H9 (cell line): ENCODE measurements at regions not wholly inside any gene's neighbourhood (a gene's known extent, or its start where the extent isn't known, plus 50 kb on each side); places are given as distances from the start of the nearest gene placed in this dataset.

Source experiments
- DNase-seq: peaks from one replicate; pipeline ENCODE4 v3.0.0-alpha.2; 2017
- H2AFZ ChIP-seq: one replicate; pipeline ENCODE4 v1.6.1; 2013; ENCODE audit warnings: mild to moderate bottlenecking, low read length, control low read depth, moderate library complexity
- H2AK5ac ChIP-seq: 2 replicates; pipeline ENCODE4 v1.6.1; 2013; ENCODE audit warnings: low read length, control low read depth, mixed read lengths; ENCODE audit not compliant: insufficient read length
- H2BK120ac ChIP-seq: one replicate; pipeline ENCODE4 v1.6.1; 2013; ENCODE audit warnings: low read depth, mild to moderate bottlenecking, low read length, control low read depth, inconsistent platforms; ENCODE audit not compliant: poor library complexity, severe bottlenecking
- H2BK12ac ChIP-seq: 2 replicates; pipeline ENCODE4 v1.6.1; 2013; ENCODE audit warnings: low read length, control low read depth, mixed read lengths, low read depth; ENCODE audit not compliant: insufficient read length
- H2BK15ac ChIP-seq: 2 replicates; pipeline ENCODE4 v1.6.1; 2013; ENCODE audit warnings: low read depth, low read length, control low read depth
- H2BK20ac ChIP-seq: one replicate; pipeline ENCODE4 v1.6.1; 2013; ENCODE audit warnings: low read depth, mild to moderate bottlenecking, low read length, control low read depth, inconsistent platforms; ENCODE audit not compliant: poor library complexity, severe bottlenecking
- H2BK5ac ChIP-seq: 2 replicates; pipeline ENCODE4 v1.6.1; 2013; ENCODE audit warnings: low read length, control low read depth, mixed read lengths; ENCODE audit not compliant: insufficient read length
- H3K14ac ChIP-seq: 2 replicates; pipeline ENCODE4 v1.6.1; 2013; ENCODE audit warnings: low read length, control low read depth; ENCODE audit not compliant: insufficient read depth
- H3K18ac ChIP-seq: 2 replicates; pipeline ENCODE4 v1.6.1; 2013; ENCODE audit warnings: low read depth, mild to moderate bottlenecking, mixed read lengths, low read length, control low read depth; ENCODE audit not compliant: insufficient read length
- H3K23ac ChIP-seq: 2 replicates; pipeline ENCODE4 v1.6.1; 2013; ENCODE audit warnings: low read length, control low read depth, mixed read lengths, low read depth; ENCODE audit not compliant: insufficient read length
- H3K23me2 ChIP-seq: 2 replicates; pipeline ENCODE4 v1.6.1; 2013; ENCODE audit warnings: low read depth, mild to moderate bottlenecking, mixed read lengths, low read length, control low read depth; ENCODE audit not compliant: insufficient read length, poor library complexity, severe bottlenecking
- H3K27ac ChIP-seq: 2 replicates; pipeline ENCODE4 v1.5.1; 2013; ENCODE audit warnings: low read length, control low read depth, mixed read lengths, low read depth; ENCODE audit not compliant: insufficient read length
- H3K27me3 ChIP-seq: 2 replicates; pipeline ENCODE4 v1.6.1; 2013; ENCODE audit warnings: low read length, control low read depth, inconsistent platforms; ENCODE audit not compliant: insufficient read depth
- H3K4ac ChIP-seq: 2 replicates; pipeline ENCODE4 v1.6.1; 2013; ENCODE audit warnings: low read depth, mild to moderate bottlenecking, control low read depth, inconsistent platforms, low read length, moderate library complexity
- H3K4me1 ChIP-seq: 2 replicates; pipeline ENCODE4 v1.6.1; 2013; ENCODE audit warnings: low read length, control low read depth, inconsistent platforms; ENCODE audit not compliant: insufficient read depth
- H3K4me2 ChIP-seq: 2 replicates; pipeline ENCODE4 v1.6.1; 2013; ENCODE audit warnings: low read length, control low read depth, mixed read lengths; ENCODE audit not compliant: insufficient read length, insufficient read depth
- H3K56ac ChIP-seq: 2 replicates; pipeline ENCODE4 v1.6.1; 2013; ENCODE audit warnings: low read depth, mild to moderate bottlenecking, mixed read lengths, low read length, control low read depth; ENCODE audit not compliant: insufficient read length
- H3K79me1 ChIP-seq: 2 replicates; pipeline ENCODE4 v1.6.1; 2013; ENCODE audit warnings: low read depth, mild to moderate bottlenecking, moderate library complexity, low read length, control low read depth, inconsistent platforms; ENCODE audit not compliant: insufficient read depth, poor library complexity, severe bottlenecking
- H3K79me2 ChIP-seq: 2 replicates; pipeline ENCODE4 v1.6.1; 2013; ENCODE audit warnings: low read length, control low read depth, inconsistent platforms; ENCODE audit not compliant: insufficient read depth
- H3K9ac ChIP-seq: 2 replicates; pipeline ENCODE4 v1.6.1; 2013; ENCODE audit warnings: low read length, control low read depth, mixed read lengths; ENCODE audit not compliant: insufficient read length; ENCODE audit errors: extremely low read depth
- H3K9me3 ChIP-seq: one replicate; pipeline ENCODE4 v1.6.1; 2013; ENCODE audit warnings: low read depth, low read length, inconsistent platforms; ENCODE audit not compliant: control insufficient read depth
- H3T11ph ChIP-seq: one replicate; pipeline ENCODE4 v1.6.1; 2013; ENCODE audit warnings: mild to moderate bottlenecking, low read length, control low read depth, inconsistent platforms
- H4K20me1 ChIP-seq: one replicate; pipeline ENCODE4 v1.6.1; 2013; ENCODE audit not compliant: control insufficient read depth, insufficient read length, insufficient read depth
- H4K5ac ChIP-seq: 2 replicates; pipeline ENCODE4 v1.6.1; 2013; ENCODE audit warnings: low read depth, mild to moderate bottlenecking, mixed read lengths, low read length, control low read depth; ENCODE audit not compliant: insufficient read length
- H4K8ac ChIP-seq: replicated peaks from 2 replicates; pipeline ENCODE4 v1.6.1; 2013; ENCODE audit warnings: low read length, control low read depth, mixed read lengths, low read depth; ENCODE audit not compliant: insufficient read length
- H4K91ac ChIP-seq: 2 replicates; pipeline ENCODE4 v1.6.1; 2013; ENCODE audit warnings: low read depth, mild to moderate bottlenecking, moderate library complexity, mixed read lengths, low read length, control low read depth; ENCODE audit not compliant: insufficient read length
- H3K27ac Mint-ChIP-seq, 3 experiments: 2 replicates in 2 of 3; 3 replicates in 1 of 3; pipeline ENCODE4 v1.8.0; 2020 to 2021; ENCODE audit warnings: mixed read lengths in 3 of 3, mild to moderate bottlenecking in 1 of 3, moderate library complexity in 1 of 3
- H3K27me3 Mint-ChIP-seq: 2 replicates; pipeline ENCODE4 v1.8.0; 2021; ENCODE audit warnings: low read depth, mild to moderate bottlenecking, moderate library complexity, mixed read lengths
- H3K36me3 Mint-ChIP-seq, 3 experiments: 2 replicates in 2 of 3; 3 replicates in 1 of 3; pipeline ENCODE4 v1.8.0; 2020 to 2021; ENCODE audit warnings: low read depth in 3 of 3, mixed read lengths in 3 of 3; ENCODE audit not compliant: insufficient read depth in 1 of 3
- H3K4me1 Mint-ChIP-seq, 2 experiments: 2 replicates each; pipeline ENCODE4 v1.8.0; 2020; ENCODE audit warnings: mixed read lengths in 2 of 2
- H3K4me3 Mint-ChIP-seq, 2 experiments: 2 replicates in 1 of 2; 3 replicates in 1 of 2; pipeline ENCODE4 v1.8.0; 2020 to 2021; ENCODE audit warnings: mild to moderate bottlenecking in 2 of 2, mixed read lengths in 2 of 2, moderate library complexity in 1 of 2
- H3K9me3 Mint-ChIP-seq, 2 experiments: 2 replicates in 1 of 2; 3 replicates in 1 of 2; pipeline ENCODE4 v1.8.0; 2020; ENCODE audit warnings: mild to moderate bottlenecking in 2 of 2, mixed read lengths in 2 of 2, moderate library complexity in 1 of 2
- CTCF ChIP-seq: fragments of 200-600 bp; sonication (generic); conservative IDR thresholded peaks from 3 replicates; pipeline ENCODE4 v1.8.0; 2021; ENCODE audit warnings: antibody characterized with exemption, mild to moderate bottlenecking
- WGBS: extraction: QIAGEN DNeasy Blood & Tissue Kit; methylation state at CpG from one replicate; pipeline ENCODE4 v1.1.7; 2013; ENCODE audit warnings: missing lambda C conversion rate, low lambda C conversion rate, mixed read lengths; ENCODE audit not compliant: insufficient read length; ENCODE audit errors: extremely low coverage; 5-methylcytosine and 5-hydroxymethylcytosine counted together

DNA sequence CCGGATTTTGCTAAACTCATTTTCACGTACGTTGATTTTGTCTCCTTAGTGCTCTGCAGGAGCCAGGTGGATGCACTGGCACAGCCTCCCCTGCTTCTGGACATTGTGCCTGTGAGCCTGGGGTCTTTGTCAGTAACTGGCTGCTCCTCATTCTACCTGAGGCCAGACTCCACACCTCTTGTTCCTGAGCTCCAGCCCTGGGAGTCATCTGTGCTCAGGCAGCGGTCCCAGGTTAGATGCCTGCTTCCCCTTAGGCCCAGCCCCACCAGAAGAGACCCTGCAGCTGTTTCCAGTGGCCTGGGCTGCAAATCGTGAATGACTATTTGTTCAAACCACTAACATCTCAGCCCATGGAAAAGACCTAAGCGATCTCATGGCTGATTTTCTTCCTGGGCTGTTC is 129.1 kb downstream of the ERMARD start:
- no peak overlapping the region for H3K23ac ChIP-seq
- WGBS = no CpG with 5 or more reads among the region's 6 CpGs

More for the DNA sequence above, 129.1 kb downstream of the ERMARD start:
- H4K20me1 ChIP-seq = no peaks in the 10 kb centered on the region
- H3K27me3 Mint-ChIP-seq = peaks cover 11% of the 10 kb centered on the region
- H2AK5ac ChIP-seq = no peak overlapping the region
- H3K27me3 ChIP-seq = no peaks in the 10 kb centered on the region
- H3K56ac ChIP-seq = no peak overlapping the region
- H3K79me1 ChIP-seq = no peaks in the 10 kb centered on the region
- H3K14ac ChIP-seq = no peak overlapping the region
- no peaks in the 10 kb centered on the region for H3K79me2 ChIP-seq
- no peak overlapping the region for H2AFZ ChIP-seq
- H3K27ac Mint-ChIP-seq = no peak overlapping the region
- no peak overlapping the region for H3K9ac ChIP-seq
- H3K36me3 Mint-ChIP-seq = no peaks in the 10 kb centered on the region; a peak in 1 of 7 replicates
- H2BK20ac ChIP-seq = no peak overlapping the region
- H3T11ph ChIP-seq = no peak overlapping the region
- peaks cover 4 to 6% of the 10 kb centered on the region in 2 experiments; a peak in 1 of 4 replicates for H3K4me1 Mint-ChIP-seq
- DNase-seq = no peak
- no peak overlapping the region for H4K5ac ChIP-seq
- H2BK12ac ChIP-seq = no peak overlapping the region
- H2BK5ac ChIP-seq = no peak overlapping the region
- H3K4ac ChIP-seq = no peak overlapping the region
- no peaks in the 10 kb centered on the region for H3K9me3 ChIP-seq
- no peak overlapping the region for H3K18ac ChIP-seq
- no peaks in the 10 kb centered on the region for H3K9me3 Mint-ChIP-seq
- H3K4me2 ChIP-seq = no peak overlapping the region
- no peak overlapping the region for H4K8ac ChIP-seq
- H3K4me3 Mint-ChIP-seq = no peak overlapping the region
- H3K23me2 ChIP-seq = peaks cover 2% of the 10 kb centered on the region
- no peak overlapping the region for H4K91ac ChIP-seq
- no peak for TF ChIP-seq CTCF
- no peaks in the 10 kb centered on the region for H3K4me1 ChIP-seq
- H2BK120ac ChIP-seq = no peak overlapping the region
- no peak overlapping the region for H2BK15ac ChIP-seq
- H3K27ac ChIP-seq = no peak overlapping the region
